Adrenal gland (tissue), 9 donors: ENCODE measurements at regions not wholly inside any gene's neighbourhood (a gene's known extent, or its start where the extent isn't known, plus 50 kb on each side); places are given as distances from the start of the nearest gene placed in this dataset.
"Not testable (repeated sequence)": the region's sequence is repeated elsewhere in the genome, so short reads cannot be mapped to it uniquely, and the experiment has no call there.

Experiments
- DNase-seq, 7 donors: peaks; one replicate each; pipeline ENCODE4 v3.0.0-alpha.2; 2019 to 2020
- H3K27ac ChIP-seq, 5 donors: fragments of 200-600 bp; sonication (generic) in 4 of 5; 1 replicate in 3 of 5; 2 replicates in 2 of 5; pipeline versions ENCODE4 v1.5.1 to v1.8.0; 2016 to 2020; ENCODE audit warnings: mild to moderate bottlenecking in 1 of 5
- H3K27me3 ChIP-seq: fragments of 200-600 bp; 2 replicates; pipeline ENCODE4 v1.8.0; 2021
- H3K36me3 ChIP-seq, 2 donors: fragments of 200-600 bp; replicated peaks in 1 of 2; 1 replicate in 1 of 2; 2 replicates in 1 of 2; pipeline versions ENCODE4 v1.5.1 to v1.8.0; 2018 to 2022
- H3K4me1 ChIP-seq, 2 donors: fragments of 200-600 bp; replicated peaks in 1 of 2; 1 replicate in 1 of 2; 2 replicates in 1 of 2; pipeline versions ENCODE4 v1.5.1 to v1.8.0; 2018 to 2021
- H3K4me3 ChIP-seq, 4 donors: fragments of 200-600 bp; sonication (generic) in 3 of 4; one replicate each; pipeline ENCODE4 v1.5.1; 2016 to 2018
- H3K9me3 ChIP-seq, 3 donors: fragments of 200-600 bp; sonication (generic) in 1 of 3; replicated peaks in 1 of 3; 1 replicate in 2 of 3; 2 replicates in 1 of 3; pipeline versions ENCODE4 v1.5.1 to v1.8.0; 2016 to 2021
- CTCF ChIP-seq, 6 experiments: fragments of 450-650 bp in 4 of 6; fragments of 200-600 bp in 2 of 6; sonication (generic) in 1 of 6; IDR thresholded peaks; 1 replicate in 5 of 6; 2 replicates in 1 of 6; pipeline versions ENCODE4 v1.5.1 to v1.8.0; 2016 to 2021; ENCODE audit warnings: antibody characterized with exemption in 6 of 6, mild to moderate bottlenecking in 2 of 6, moderate library complexity in 1 of 6
- POLR2A ChIP-seq, 2 donors: fragments of 450-650 bp; IDR thresholded peaks; one replicate each; pipeline ENCODE4 v1.6.1; 2017; ENCODE audit warnings: antibody characterized with exemption in 2 of 2, mild to moderate bottlenecking in 2 of 2, moderate library complexity in 1 of 2
- WGBS, 4 donors: extraction: QIAGEN DNeasy Blood & Tissue Kit in 2 of 4; methylation state at CpG; one replicate each; pipeline versions ENCODE4 v1.1.5 to v1.1.7; 2013 to 2017; 5-methylcytosine and 5-hydroxymethylcytosine counted together
- intact Hi-C, 2 donors: fragments of 100-400 bp; cut with DNase I; formaldehyde crosslinking; loops; one replicate each; pipeline versions ENCODE4 v1.14.1 to v1.15.0; 2022 to 2023
- donor health status: healthy with polysubstance abuse.
- donor health status: Bipolar disorder and iron deficiency.
- donor health status: DM: yes; HTN: yes; CAD: no.
- donor health status: DM: no; HTN: no; CAD: no.
- donor health status: DM: no; HTN: no; CAD: no.

- intact Hi-C loops, result no loop called here
- no peaks in the 10 kb centered on the region for H3K9me3 ChIP-seq
- 52 to 58% (median 57%) methylated on average over 4 of the region's 4 CpGs for WGBS, 4 donors
- no peak overlapping the region for H3K27ac ChIP-seq
- no peaks in the 10 kb centered on the region for H3K36me3 ChIP-seq
- H3K27me3 ChIP-seq, result no peaks in the 10 kb centered on the region
- H3K4me3 ChIP-seq, result no peak overlapping the region
- no peak for DNase-seq
- TF ChIP-seq POLR2A (IDR thresholded peaks at IDR 0.05), result no peak
- TF ChIP-seq CTCF (IDR thresholded peaks at IDR 0.05), result no peak
- no peaks in the 10 kb centered on the region for H3K4me1 ChIP-seq
These were observed 1169.6 kb upstream of the CRIM1 start for GRCh38 chr2:35185861-35186412.

GRCh38 chr2:35184471-35184870 is 1171.1 kb upstream of the CRIM1 start:
- no peaks in the 10 kb centered on the region for H3K4me1 ChIP-seq
- DNase-seq, result no peak
- no peaks in the 10 kb centered on the region for H3K27me3 ChIP-seq
- 54 to 79% (median 62%) methylated on average over 1 of the region's 1 CpG for WGBS, 4 donors
- H3K36me3 ChIP-seq, result no peaks in the 10 kb centered on the region
- intact Hi-C loops, result no loop called here
- no peaks in the 10 kb centered on the region for H3K9me3 ChIP-seq
- no peak overlapping the region for H3K27ac ChIP-seq
- H3K4me3 ChIP-seq, result no peak overlapping the region
- TF ChIP-seq CTCF (IDR thresholded peaks at IDR 0.05) (no peak), POLR2A (IDR thresholded peaks at IDR 0.05) (no peak)

- H3K27ac ChIP-seq, H3K4me1 ChIP-seq, DNase-seq, H3K27me3 ChIP-seq, H3K4me3 ChIP-seq, H3K9me3 ChIP-seq, intact Hi-C loops, H3K36me3 ChIP-seq: not testable (repeated sequence)
- 32 to 35% (median 33%) methylated on average over 5 of the region's 5 CpGs for WGBS, 4 donors
These were observed 1178.9 kb upstream of the CRIM1 start for GRCh38 chr2:35176726-35177125.

GRCh38 chr2:35174845-35175244 is 1180.7 kb upstream of the CRIM1 start:
- WGBS, 4 donors, result 78 to 88% (median 83%) methylated on average over 7 of the region's 7 CpGs
- Histone ChIP-seq H3K4me3 (no peak overlapping the region), H3K36me3 (no peaks in the 10 kb centered on the region), H3K4me1 (no peaks in the 10 kb centered on the region), H3K9me3 (no peaks in the 10 kb centered on the region), H3K27me3 (no peaks in the 10 kb centered on the region), H3K27ac (no peak overlapping the region)
- TF ChIP-seq POLR2A (IDR thresholded peaks at IDR 0.05) (no peak), CTCF (IDR thresholded peaks at IDR 0.05) (no peak)
- intact Hi-C loops, result no loop called here
- no peak for DNase-seq

GRCh38 chr2:35172687-35173086 is 1182.9 kb upstream of the CRIM1 start:
- 32 to 40% (median 35%) methylated on average over 2 of the region's 2 CpGs for WGBS, 4 donors
- TF ChIP-seq CTCF (IDR thresholded peaks at IDR 0.05), result no peak
- no peak for TF ChIP-seq POLR2A (IDR thresholded peaks at IDR 0.05)
- no peaks in the 10 kb centered on the region for H3K27me3 ChIP-seq
- H3K36me3 ChIP-seq, result no peaks in the 10 kb centered on the region
- DNase-seq, result no peak
- no peaks in the 10 kb centered on the region for H3K4me1 ChIP-seq
- no peak overlapping the region for H3K4me3 ChIP-seq
- no peak overlapping the region for H3K27ac ChIP-seq
- no peaks in the 10 kb centered on the region for H3K9me3 ChIP-seq
- intact Hi-C loops, result no loop called here
